ENCODE measurements at regions not wholly inside any gene's neighbourhood (a gene's known extent, or its start where the extent isn't known, plus 50 kb on each side); places are given as distances from the start of the nearest gene placed in this dataset.

GRCh38 chr9:82552784-82553183, 510.2 kb downstream of the RASEF start:
- DNase-seq (ENCODE audit: low spot score): no peak

DNA sequence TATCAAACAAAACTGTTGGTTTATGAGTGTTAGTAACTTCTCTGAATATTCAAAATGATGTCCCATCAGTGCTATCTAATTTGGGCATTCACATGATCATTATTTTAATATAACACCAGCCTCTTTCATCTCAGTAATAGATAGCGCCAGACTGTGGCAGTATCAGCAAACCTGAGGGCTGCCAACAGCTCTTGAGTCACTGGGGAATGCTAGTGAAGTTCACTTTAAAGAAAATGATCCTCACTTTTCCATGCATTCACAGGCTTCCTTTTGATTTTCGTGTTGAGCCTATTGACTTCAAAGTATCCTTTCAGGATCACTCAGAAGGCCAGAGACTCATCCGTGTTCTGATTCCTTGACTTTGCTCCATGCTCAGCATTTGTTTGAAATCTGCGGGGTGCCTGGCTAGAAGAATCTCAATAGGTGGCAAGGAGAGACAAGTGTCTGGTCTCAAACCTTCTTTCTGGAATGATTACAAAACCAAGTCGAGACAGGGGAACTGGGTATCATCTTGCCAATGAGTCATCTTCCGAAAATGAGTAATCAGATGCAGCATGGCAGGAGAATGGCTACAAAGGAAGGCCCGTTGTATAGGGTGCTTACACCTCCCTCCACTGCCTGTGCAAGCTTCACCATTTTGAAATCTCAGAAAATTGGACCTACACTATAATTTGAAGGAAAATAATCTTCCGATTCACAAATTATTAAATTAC, 509.1 kb downstream of the RASEF start:
- no peak for DNase-seq (ENCODE audit: low spot score)

GRCh38 chr9:82554381-82554780, 508.6 kb downstream of the RASEF start:
- no peak for DNase-seq (ENCODE audit: low spot score)

DNA sequence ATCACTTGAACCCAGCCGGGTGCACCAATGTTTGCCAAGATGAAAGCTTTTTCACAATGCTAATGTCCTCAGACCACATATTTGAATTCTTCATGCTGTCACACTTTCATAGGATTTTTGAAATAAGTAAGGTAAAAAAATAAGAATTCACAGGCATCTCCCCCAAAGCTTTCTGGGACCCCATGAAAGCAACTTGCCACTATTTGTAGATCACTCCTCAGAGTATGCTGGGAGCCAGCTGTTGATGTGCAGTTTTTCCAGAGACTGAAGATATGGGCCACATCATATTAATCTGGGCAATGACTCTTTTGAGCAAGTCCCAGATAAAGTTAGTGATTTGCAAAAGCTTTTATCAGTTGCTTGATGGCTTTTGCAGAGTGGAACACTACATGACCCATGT, 507.9 kb downstream of the RASEF start:
- no peak for DNase-seq (ENCODE audit: low spot score)

- no peak for DNase-seq (ENCODE audit: low spot score)
Measured at GRCh38 chr9:82555431-82556051, 507.4 kb downstream of the RASEF start.

GRCh38 chr9:82558346-82558745, 504.6 kb downstream of the RASEF start:
- DNase-seq (ENCODE audit: low spot score): no peak

GRCh38 chr9:82558855-82559630, 503.9 kb downstream of the RASEF start:
- DNase-seq (ENCODE audit: low spot score): no peak

GRCh38 chr9:82560036-82560435, 502.9 kb downstream of the RASEF start:
- no peak for DNase-seq (ENCODE audit: low spot score)

DNA sequence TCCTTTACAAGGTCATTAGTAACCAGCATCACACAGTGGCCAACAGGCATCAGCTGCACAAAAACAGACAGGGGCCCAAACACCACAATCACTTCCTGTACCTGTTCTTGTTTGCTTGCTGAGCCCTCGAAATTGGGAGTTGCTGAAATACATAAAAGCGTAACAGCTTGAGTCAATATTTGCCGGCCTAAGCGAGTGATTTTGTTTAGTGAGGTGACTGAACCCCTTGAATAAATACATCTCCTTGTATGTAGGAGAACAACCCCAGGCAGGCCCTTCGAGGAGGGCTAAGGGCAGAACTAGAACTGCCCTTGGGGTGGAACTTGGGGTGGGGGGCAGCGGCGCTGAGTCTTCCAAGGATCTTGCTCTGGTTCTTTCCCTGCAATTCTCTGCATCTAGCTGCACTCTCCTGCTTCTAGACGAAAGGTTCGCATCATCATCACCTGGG, 502.5 kb downstream of the RASEF start:
- DNase-seq (ENCODE audit: low spot score): no peak

DNA sequence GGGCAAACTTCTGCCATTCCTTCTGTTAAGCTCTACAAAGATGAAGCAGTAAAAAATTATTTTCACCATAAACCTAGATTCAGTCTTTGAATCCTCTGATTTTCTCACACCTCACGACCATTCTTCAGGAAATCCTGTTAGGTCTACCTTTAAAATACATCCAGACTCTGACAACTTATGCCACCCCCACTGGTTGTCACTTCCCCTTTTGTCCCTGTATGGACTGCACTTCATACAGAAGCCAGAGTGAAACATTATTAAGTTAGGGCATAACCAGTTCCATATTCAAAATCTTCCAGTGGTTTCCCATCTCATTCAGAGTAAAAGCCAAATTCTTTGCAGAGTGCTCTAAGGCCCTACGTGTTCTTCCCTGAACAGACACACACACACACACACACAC, 499.8 kb downstream of the RASEF start:
- no peak for DNase-seq (ENCODE audit: low spot score)

DNA sequence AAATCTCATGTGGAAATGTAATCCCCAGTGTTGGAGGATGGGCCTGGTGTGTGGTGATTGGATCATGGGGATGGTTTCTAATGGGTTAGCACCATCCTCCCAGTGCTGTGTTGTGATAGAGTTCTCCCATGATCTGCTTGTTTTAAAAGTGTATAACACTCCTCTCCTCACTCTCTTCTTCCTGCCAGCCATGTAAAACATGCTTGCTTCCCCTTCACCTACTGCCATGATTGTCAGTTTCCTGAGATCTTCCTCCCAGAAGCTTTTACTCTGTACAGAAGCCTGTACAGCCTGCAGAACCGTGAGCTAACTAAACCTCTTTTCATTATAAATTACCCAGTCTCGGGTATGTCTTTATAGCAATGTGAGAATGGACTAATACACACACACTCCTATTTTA, 499.1 kb downstream of the RASEF start:
- DNase-seq (ENCODE audit: low spot score): no peak

DNA sequence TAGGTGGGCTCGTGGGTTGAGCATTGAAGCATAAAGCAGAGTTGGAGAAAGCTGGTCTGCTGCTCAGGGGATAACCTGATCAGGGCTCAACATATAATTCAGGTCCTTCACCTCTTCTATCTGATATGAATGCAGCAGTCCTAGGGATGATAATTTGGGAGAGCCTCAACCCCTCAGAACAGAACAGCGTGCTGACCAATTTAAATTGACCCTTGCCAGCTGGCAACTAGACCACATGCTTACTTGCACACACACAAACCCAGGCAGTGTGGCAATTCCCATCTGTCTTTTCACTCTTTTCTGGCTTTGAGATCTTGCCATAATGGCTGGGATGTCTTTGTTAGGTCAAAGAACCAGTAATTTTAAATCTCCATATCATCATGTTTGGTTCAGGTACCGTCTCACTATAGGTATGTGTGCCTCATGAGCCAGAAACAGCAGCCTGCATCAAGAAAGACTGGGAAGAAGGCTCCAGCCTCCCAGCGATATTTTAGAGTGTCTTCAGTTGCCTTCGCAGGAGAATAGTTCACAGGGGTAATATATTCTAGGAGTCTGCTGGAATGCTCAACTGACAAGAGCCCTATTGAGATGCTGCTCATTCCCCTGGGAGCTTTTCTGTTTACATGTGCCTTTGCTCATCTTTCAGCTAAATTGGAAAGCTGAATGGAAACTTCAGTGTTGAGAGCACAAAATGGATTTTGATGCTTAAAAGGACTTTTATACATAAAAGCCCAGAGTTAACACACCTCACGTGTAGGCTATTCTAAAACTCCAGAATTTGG, 497.6 kb downstream of the RASEF start:
- no peak for DNase-seq (ENCODE audit: low spot score)

- DNase-seq (ENCODE audit: low spot score): no peak
Measured at GRCh38 chr9:82567953-82568352, 495.0 kb downstream of the RASEF start.

GRCh38 chr9:82570226-82570625, 492.7 kb downstream of the RASEF start:
- peak; percentile 9 for DNase-seq (ENCODE audit: low spot score)

- DNase-seq (ENCODE audit: low spot score): no peak
Measured at GRCh38 chr9:82571540-82571939, 491.4 kb downstream of the RASEF start.

- no peak for DNase-seq (ENCODE audit: low spot score)
Measured at GRCh38 chr9:82572146-82572545, 490.8 kb downstream of the RASEF start.

DNA sequence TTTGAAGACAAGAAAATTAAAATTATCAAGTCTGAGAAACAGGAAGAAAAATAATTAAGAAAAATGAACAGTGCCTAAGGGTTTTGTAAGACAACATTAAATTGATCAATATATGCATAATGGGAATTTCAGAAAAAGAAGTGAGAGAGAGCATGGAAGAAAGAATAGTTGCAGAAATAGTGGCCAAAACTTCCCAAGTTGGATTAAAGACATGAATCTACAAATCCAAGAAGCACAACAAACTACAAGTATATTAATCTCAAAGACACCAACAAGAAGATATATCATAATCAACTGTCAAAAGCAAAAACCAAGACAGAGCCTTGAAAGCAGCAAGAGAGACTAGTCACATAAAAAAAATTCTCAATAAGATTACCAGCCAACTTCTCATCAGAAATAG, 488.0 kb downstream of the RASEF start:
- DNase-seq (ENCODE audit: low spot score): no peak

GRCh38 chr9:82580921-82581320, 482.0 kb downstream of the RASEF start:
- DNase-seq (ENCODE audit: low spot score): no peak

DNA sequence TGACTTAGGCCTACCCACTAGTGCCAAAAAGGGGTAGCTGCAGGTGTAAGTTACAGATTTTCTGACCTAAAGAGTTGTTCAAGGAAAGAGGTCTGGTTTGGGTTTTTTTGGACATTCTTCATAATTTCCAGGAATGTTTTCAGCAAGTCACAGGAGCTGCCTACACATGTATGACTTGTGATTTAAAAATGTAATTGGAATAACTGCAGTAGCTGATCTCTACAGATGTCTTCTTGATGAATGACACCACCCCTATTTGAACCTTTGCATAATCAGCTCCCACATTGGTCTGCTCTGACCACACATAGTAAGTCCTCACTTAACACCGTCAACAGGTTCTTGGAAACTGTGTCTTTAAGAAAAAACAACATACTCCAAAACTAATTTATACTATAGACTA, 481.4 kb downstream of the RASEF start:
- DNase-seq (ENCODE audit: low spot score): no peak

GRCh38 chr9:82581935-82582334, 481.0 kb downstream of the RASEF start:
- DNase-seq (ENCODE audit: low spot score): no peak

GRCh38 chr9:82582693-82583092, 480.2 kb downstream of the RASEF start:
- no peak for DNase-seq (ENCODE audit: low spot score)

DNA sequence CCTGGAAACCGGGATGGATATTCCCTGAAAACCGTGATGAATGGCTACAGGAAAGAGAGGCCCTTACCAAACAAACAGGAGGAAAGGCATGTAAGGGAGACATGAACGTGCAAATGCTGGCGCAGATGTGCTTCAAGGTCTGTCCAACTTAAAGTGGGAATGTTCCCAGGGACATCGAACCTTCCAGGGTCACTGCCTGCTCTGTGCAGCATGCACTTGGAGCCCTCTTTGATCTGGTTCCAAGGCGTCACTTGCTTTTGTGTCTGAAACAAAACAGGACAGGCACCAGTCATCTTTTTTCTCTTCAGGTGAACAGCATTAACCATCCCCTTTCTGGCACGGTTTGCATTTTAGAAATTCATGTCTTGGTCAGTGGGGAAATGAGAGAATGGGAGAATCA, 479.4 kb downstream of the RASEF start:
- DNase-seq (ENCODE audit: low spot score): no peak
